Activated naive CD8-positive, alpha-beta T cell treated with anti-CD3 and anti-CD28 coated beads, Interleukin-2, amount 10 ng/mL, durations not matched to agents 7 days and 5 days (primary cell): ENCODE measurements at regions not wholly inside any gene's neighbourhood (a gene's known extent, or its start where the extent isn't known, plus 50 kb on each side); places are given as distances from the start of the nearest gene placed in this dataset.

ENCODE experiments used
- ATAC-seq: fragments of 150-1000 bp; cut with Tn5 transposase; one replicate; pipeline ENCODE4 v1.10.0; 2021; ENCODE audit warnings: low read depth, moderate library complexity
- POLR2A ChIA-PET: fragments of 350-600 bp; sonication (Branson Sonifier 250); formaldehyde crosslinking; loops from one replicate; lab custom pipeline; 2021; ENCODE audit warnings: antibody characterized with exemption; lab: Charles Lee
- DNase-seq: peaks from one replicate; pipeline ENCODE4 v3.0.0; 2021
- H3K27ac Mint-ChIP-seq: one replicate; pipeline ENCODE4 v1.8.0; 2022; ENCODE audit warnings: mild to moderate bottlenecking, mixed read lengths
- H3K27me3 Mint-ChIP-seq: one replicate; pipeline ENCODE4 v1.8.0; 2022; ENCODE audit warnings: mild to moderate bottlenecking, moderate library complexity, mixed read lengths
- H3K36me3 Mint-ChIP-seq: one replicate; pipeline ENCODE4 v1.8.0; 2021; ENCODE audit warnings: mild to moderate bottlenecking, mixed read lengths
- H3K4me1 Mint-ChIP-seq: one replicate; pipeline ENCODE4 v1.8.0; 2021; ENCODE audit warnings: mixed read lengths
- H3K4me3 Mint-ChIP-seq: one replicate; pipeline ENCODE4 v1.8.0; 2022; ENCODE audit warnings: mild to moderate bottlenecking, moderate library complexity, mixed read lengths
- H3K9me3 Mint-ChIP-seq: one replicate; pipeline ENCODE4 v1.8.0; 2021; ENCODE audit warnings: mixed read lengths

DNA sequence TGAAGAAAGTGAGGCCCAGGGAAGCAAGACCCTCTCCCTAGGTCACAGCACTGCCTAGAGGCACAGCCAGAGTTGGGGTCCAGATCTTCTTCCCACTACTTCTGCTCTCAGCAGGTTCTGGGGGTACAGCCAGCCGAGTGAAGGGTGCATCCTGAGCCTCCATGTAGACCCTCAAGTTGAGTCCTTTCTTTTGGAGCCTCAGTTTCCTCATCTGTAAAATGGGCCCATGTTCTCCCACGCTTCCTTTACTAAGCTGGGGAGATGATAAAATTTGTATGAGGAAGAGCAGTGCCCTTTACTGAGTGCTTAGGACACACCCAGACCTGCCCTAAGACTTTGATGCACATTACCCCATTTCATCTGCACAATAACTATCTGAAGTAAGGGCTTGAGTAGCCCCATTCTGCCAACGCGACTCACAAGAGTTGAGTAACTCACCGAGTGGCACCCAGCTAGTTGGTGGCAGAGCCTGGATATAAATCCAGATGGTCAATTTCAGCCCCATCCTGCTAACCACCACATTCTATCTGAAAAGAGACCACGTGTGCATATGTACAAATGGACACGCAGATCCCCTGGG is 64.3 kb upstream of the GGTA1 start:
- POLR2A ChIA-PET: no interaction called here
- no peaks in the 10 kb centered on the region for H3K9me3 Mint-ChIP-seq
- peaks cover 6% of the 10 kb centered on the region for H3K4me1 Mint-ChIP-seq
- ATAC-seq: no peak
- H3K36me3 Mint-ChIP-seq: no peaks in the 10 kb centered on the region
- H3K4me3 Mint-ChIP-seq: no peak overlapping the region
- no peak overlapping the region for H3K27ac Mint-ChIP-seq
- no peak for DNase-seq
- peaks cover 10% of the 10 kb centered on the region for H3K27me3 Mint-ChIP-seq

DNA sequence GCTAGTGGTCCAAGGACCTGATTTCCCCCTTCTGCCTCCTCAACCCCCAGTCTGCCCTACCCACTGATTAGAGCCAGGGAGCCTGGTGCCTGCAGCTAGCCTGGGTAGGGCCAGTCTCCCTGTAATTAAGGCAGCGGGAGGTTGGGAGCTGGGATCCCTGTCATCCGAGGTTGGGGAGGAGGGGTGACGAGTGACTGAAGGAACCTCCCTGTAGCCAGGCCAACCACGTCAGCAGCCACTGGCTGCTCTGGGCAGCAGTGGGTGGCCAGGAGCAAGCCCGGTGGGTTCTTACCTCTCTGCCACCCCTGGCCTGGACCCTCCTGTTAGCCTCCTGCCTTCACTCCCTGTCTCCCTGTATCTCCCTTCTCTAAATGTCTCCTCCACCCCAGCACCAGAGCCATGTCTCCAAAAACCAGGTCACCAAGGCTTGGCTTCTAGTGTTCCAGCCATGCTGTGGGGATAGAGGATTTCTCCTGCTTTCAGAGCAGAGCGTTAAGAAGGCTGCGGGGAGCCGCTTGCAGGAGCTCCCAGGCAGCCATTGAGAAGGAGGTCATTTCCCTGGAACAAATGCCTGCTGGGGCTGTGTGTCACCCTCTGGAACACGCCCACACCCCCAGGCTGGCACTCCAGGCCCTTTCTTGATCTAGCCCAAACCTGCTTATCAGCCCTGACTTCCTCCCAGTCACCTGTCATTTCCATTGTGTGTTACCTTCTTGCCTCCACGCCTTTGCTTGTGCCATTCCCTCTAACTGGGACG is 65.0 kb upstream of the GGTA1 start:
- POLR2A ChIA-PET: no interaction called here
- H3K4me3 Mint-ChIP-seq: no peak overlapping the region
- no peaks in the 10 kb centered on the region for H3K9me3 Mint-ChIP-seq
- DNase-seq: no peak
- peaks cover 6% of the 10 kb centered on the region for H3K4me1 Mint-ChIP-seq
- H3K36me3 Mint-ChIP-seq: no peaks in the 10 kb centered on the region
- no peak for ATAC-seq
- H3K27me3 Mint-ChIP-seq: peaks cover 10% of the 10 kb centered on the region
- H3K27ac Mint-ChIP-seq: no peak overlapping the region

DNA sequence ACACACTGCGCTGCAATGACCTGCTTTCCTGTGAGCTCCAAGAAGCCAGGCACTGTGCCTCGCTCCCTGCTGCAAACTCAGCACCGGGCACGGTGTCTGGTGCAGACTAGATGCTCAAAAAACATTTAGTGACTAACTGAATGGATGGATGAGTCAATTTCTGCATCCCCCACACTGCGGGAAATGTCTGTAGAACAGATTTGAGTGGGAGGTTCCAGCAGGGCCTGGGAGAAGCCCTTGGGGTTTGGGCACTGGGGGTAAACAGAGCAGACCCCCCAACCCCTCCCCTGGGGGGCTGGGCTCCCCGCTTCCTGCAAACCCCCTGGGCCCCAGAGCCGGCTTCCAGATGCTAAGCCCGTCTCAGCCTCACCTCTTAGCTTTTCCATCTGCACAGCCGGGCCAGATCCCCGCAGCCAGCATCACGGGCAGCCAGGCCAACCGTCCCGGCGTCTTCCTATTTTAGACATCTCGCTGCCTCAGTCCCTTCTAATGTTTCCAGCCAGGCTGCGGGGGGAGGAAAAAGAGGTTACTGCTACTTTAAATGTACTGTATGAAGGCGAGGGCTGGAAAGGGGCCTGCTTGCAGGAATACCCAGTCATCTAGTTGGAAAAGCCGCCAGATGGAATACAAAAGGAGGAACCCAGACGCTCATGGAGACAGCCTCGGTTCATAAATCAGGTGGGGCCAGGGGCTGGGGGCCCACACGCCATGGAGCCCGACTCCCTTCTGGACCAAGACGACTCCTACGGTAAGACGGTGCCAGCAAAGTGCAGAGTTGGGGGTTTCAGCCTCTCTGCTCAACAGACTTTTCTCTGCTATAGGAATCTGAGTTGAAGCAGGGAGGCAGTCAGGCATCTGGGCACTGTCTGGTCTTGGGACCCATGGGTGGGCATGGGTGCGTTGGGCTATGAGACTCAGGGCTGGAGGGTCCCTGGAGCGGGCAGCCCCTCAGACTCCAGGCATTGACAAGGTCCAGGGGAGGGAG is 67.1 kb upstream of the GGTA1 start:
- H3K4me1 Mint-ChIP-seq: peaks cover 2% of the 10 kb centered on the region
- H3K27me3 Mint-ChIP-seq: peaks cover 10% of the 10 kb centered on the region
- H3K4me3 Mint-ChIP-seq: no peak overlapping the region
- ATAC-seq (no peak), DNase-seq (no peak)
- POLR2A ChIA-PET: interaction anchor here (1.3 kb wide), 1 partner anchor 10 kb away, joined by 4 read pairs; no protein-coding TSS in a partner anchor
- no peaks in the 10 kb centered on the region for H3K9me3 Mint-ChIP-seq
- H3K27ac Mint-ChIP-seq: no peak overlapping the region
- H3K36me3 Mint-ChIP-seq: no peaks in the 10 kb centered on the region

DNA sequence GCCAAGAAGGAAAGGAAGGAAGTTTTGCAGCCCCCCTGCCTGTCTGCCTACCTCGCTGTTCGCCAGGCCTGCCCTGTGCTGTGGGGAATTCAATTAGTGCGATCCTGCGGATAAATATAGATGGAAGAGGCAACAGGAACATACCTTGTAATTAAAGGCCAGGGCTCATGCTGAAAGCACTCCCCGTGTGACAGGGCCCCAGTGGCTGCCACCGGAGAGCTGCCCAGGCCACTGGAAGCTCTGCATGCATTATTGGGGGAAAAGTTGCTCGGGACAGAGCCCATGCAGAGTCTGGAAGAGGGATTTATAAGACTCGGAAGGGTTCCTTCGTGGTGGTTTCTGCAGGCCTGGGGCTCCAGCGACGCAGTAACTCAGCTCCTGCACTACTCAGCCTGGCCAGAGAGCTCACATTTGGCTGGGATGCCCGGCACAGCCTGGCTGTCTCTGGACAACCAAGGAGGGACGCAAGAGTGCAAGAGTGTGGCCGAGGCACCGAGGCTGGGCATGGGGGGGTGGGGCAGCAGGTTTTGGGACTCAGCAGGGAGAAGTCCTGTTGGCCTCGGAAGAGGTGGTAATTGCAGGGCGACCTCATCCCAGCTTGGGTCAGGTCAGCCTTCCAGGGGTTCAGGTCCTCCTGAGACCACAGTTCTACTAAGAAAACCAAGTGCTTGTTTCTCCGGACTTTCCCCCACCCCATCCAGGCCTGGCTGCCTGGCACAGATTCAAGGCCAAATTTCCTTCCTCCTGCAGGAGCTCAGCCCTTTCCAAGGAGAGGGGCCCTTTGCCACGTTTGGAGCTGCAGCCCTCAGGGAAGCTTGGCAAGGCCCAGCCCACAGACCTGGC is 68.1 kb upstream of the GGTA1 start:
- DNase-seq: no peak
- POLR2A ChIA-PET: interaction anchor here (1.3 kb wide), 1 partner anchor 11 kb away, joined by 4 read pairs; no protein-coding TSS in a partner anchor
- Mint-ChIP-seq H3K4me3 (no peak overlapping the region), H3K27me3 (peaks cover 10% of the 10 kb centered on the region), H3K9me3 (no peaks in the 10 kb centered on the region), H3K27ac (no peak overlapping the region), H3K36me3 (no peaks in the 10 kb centered on the region), H3K4me1 (peaks cover 2% of the 10 kb centered on the region)
- no peak for ATAC-seq

DNA sequence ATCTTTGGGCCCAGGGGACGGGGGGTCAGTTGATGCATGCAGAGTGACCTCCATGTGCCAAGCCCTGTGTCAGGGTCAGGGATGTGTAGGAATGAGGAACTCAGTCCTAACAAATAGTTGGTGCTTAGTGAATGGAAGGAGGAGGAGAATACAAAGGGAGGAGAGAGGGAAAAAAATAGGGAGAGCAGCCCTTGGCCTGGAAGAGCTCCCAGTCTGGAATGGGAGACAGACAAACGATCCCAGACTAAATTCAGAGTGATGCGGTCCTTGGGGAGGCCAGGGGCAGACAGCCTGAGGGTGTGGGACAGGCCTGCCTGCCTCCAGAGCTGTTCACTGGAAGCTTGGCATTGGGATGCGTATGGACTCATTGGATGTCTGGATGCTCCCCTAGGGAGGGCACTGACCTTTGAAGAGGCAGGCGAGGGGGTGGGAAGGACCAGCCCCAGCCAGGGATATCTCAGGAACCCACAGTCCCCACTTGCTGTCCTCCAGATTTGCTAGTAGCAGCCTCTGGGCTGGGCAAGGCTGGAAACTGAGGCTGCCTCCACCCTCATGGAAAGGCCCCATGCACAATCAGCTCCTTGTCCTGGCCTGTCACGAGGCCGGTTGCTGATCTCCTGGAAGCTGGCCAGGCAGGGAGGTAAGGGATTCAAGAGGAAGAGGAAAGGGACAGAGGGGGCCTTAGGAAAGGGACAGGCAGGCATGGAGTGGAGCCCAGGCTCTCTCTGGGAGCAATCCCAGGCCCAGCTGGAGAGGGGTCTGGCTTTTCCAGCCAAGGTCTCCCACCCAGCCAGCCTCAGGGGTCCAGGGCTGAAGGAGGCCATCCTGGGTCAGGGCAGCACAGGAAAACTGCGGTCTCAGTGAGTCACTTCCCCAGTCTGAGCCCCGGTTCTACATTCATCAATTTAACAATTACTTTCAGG is 69.0 kb upstream of the GGTA1 start:
- H3K9me3 Mint-ChIP-seq: no peaks in the 10 kb centered on the region
- POLR2A ChIA-PET: interaction anchor here (1.3 kb wide), 1 partner anchor 11 kb away, joined by 4 read pairs; no protein-coding TSS in a partner anchor
- peaks cover 10% of the 10 kb centered on the region for H3K27me3 Mint-ChIP-seq
- ATAC-seq: no peak
- peaks cover 2% of the 10 kb centered on the region for H3K4me1 Mint-ChIP-seq
- no peak for DNase-seq
- H3K4me3 Mint-ChIP-seq: no peak overlapping the region
- no peak overlapping the region for H3K27ac Mint-ChIP-seq
- no peaks in the 10 kb centered on the region for H3K36me3 Mint-ChIP-seq

DNA sequence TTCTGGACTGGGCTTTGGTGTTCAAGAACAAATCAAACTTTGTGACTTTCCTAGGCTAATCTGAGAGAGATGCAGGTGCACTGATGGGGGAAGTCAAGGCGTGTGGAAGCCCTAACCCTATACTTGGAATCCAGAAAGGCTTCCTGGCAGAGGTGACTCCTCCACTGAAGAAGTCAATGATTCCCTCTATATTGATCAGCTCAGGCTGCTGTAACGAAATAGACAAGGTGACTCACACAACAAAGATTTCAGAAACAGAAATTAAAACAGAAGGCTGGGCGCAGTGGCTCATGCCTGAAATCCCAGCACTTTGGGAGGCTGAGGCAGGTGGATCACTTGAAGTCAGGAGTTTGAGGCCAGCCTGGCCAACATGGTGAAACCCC is 69.6 kb upstream of the GGTA1 start:
- POLR2A ChIA-PET: no interaction called here
- H3K27ac Mint-ChIP-seq: no peak overlapping the region
- H3K4me3 Mint-ChIP-seq: no peak overlapping the region
- H3K4me1 Mint-ChIP-seq: peaks cover 2% of the 10 kb centered on the region
- ATAC-seq (no peak), DNase-seq (no peak)
- no peaks in the 10 kb centered on the region for H3K36me3 Mint-ChIP-seq
- peaks cover 10% of the 10 kb centered on the region for H3K27me3 Mint-ChIP-seq
- no peaks in the 10 kb centered on the region for H3K9me3 Mint-ChIP-seq

DNA sequence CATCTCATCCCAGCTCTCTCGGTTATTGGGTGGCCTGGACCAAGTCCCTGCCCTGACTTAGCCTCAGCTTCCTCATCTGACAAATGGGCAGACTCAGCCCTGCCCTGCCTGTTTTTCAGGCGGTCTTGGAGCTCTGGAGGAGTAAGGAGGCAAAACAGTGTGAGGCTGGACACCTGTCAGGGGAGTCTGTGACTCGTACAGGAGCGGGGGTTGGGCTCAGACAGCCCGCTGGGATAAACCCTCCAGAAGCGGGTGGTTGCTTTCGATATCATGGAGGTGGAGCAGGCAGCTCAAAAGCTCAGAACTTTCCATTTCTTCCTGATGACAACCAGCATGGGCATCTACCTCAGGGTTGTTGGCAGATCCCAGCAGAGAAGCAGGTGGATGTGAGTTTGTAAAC is 72.9 kb upstream of the GGTA1 start:
- H3K27ac Mint-ChIP-seq: no peak overlapping the region
- peaks cover 6% of the 10 kb centered on the region for H3K27me3 Mint-ChIP-seq
- DNase-seq (no peak), ATAC-seq (no peak)
- no peaks in the 10 kb centered on the region for H3K9me3 Mint-ChIP-seq
- POLR2A ChIA-PET: no interaction called here
- no peak overlapping the region for H3K4me3 Mint-ChIP-seq
- peaks cover 2% of the 10 kb centered on the region for H3K4me1 Mint-ChIP-seq
- no peaks in the 10 kb centered on the region for H3K36me3 Mint-ChIP-seq

DNA sequence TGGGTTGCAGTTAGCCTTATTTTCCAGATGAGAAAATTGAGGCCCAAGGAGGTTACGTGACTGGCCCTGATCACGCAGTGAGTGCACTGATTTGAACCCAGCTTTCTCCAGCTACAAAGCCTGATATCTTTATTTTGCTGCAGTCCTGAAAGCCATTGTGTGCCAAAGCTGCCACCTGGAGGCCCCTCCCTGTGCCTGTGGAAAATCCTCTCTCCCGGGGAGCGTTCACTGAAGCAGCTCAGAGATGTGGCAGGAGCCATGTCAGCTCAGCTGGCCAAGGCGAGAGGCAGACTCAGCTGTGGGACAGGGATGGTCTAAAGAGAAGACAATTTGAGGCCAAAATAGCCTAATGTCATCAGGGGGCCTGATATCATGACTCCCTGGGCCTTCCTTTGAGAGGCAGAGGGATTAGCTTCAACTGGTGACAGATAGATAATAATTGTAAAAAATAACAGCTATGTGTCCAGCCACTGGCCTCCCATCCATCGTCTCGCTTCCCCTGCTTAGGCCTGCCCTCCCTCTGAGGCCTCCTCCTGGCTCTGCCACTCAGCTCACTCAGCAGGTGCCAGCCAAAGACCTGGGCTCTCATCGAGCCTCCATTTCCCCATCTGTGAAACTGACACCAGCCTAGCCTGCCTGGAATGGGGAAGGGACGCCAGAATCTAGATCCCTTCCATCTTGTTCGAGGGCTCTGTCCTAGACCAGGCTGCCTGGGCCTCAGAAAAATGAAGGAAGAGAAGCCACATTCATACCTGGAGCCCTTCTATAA is 74.3 kb upstream of the GGTA1 start:
- Mint-ChIP-seq H3K4me1 (no peaks in the 10 kb centered on the region), H3K4me3 (no peak overlapping the region), H3K27ac (no peak overlapping the region), H3K27me3 (no peaks in the 10 kb centered on the region), H3K36me3 (no peaks in the 10 kb centered on the region), H3K9me3 (no peaks in the 10 kb centered on the region)
- DNase-seq (no peak), ATAC-seq (no peak)
- POLR2A ChIA-PET: no interaction called here

DNA sequence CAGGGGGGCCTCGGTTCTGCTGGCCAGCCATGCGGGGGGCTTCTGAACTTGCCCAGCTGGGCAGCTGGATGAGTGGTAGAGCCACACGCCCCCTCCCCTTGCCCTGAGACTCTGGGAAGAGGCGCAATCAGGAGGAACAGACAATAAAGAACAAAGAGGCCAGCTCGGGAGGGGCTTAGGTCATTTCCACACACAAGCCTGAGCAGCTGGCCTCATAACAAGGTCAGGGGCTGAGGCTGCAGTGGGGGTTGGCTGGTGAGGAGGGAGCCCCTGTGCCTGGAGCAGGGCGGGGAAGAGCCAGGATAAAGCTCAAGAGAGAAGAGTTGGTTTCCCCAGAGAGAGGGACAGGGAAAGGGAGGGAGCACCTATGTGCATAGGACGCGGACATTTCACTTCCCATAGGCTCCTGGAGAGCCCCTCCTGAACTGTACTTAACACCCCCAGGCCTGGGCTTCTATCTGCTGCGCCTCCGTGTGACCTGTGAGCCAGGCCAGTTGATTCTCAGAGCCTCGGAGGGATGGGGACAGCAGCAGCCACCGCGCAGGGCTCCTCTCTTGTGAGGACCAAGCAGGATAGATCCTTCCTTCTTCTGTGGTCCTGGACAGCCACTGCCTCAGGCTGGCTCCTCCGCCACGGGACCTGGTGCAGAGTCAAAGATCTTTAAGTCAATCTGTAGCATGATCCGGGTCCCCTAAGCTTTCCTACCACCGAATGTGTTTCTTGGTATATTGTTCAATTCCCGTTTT is 75.3 kb upstream of the GGTA1 start:
- H3K4me3 Mint-ChIP-seq: no peak overlapping the region
- no peak for ATAC-seq
- H3K36me3 Mint-ChIP-seq: no peaks in the 10 kb centered on the region
- DNase-seq: no peak
- no peaks in the 10 kb centered on the region for H3K4me1 Mint-ChIP-seq
- no peaks in the 10 kb centered on the region for H3K9me3 Mint-ChIP-seq
- no peak overlapping the region for H3K27ac Mint-ChIP-seq
- H3K27me3 Mint-ChIP-seq: no peaks in the 10 kb centered on the region
- POLR2A ChIA-PET: no interaction called here

DNA sequence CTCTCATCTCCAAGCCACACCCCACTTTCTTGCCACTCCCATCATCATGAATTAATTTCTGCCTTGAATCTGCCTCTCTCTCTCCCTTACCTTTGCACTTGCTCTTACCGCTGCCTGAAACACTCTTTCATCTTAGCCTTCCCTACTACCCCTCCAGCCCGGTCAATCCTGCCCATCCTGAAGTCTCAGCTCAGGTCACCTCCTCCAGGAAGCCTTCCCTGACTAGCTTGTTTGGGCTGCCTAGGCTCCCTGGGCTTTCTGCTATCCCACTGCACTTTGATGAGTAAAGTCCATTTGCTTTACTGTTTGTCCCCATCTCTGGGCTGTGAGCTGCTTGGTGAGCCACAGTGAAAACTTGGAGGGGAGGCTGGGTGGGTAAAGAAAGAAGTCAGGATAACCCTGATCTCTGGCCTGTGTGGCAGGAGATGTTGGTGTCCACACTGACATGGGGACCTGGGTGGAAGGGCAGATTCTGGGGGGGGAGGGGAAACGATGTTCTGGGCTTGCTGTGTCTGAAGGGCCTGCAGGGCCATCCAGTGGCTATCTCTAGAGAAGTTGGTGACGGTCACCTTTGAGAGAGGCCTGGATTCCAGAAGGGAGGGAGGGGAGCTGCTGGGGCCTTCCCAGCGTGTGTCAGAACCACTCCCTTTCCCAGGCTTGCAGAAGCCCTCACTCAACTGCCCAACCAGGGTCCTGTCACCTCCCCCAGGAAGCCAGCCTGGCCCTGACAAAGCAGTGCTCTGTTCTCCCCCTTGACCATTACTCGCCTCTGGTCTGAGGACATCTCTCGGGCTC is 75.0 kb upstream of the DAB2IP start:
- POLR2A ChIA-PET: no interaction called here
- DNase-seq (no peak), ATAC-seq (no peak)
- Mint-ChIP-seq H3K9me3 (no peaks in the 10 kb centered on the region), H3K4me1 (no peaks in the 10 kb centered on the region), H3K27me3 (no peaks in the 10 kb centered on the region), H3K36me3 (no peaks in the 10 kb centered on the region), H3K27ac (no peak overlapping the region), H3K4me3 (no peak overlapping the region)
